Endothelial cell of umbilical vein (primary cell): ENCODE measurements at regions not wholly inside any gene's neighbourhood (a gene's known extent, or its start where the extent isn't known, plus 50 kb on each side); places are given as distances from the start of the nearest gene placed in this dataset.

ENCODE experiments used
- BruUV-seq: library from RNA; stranded (reverse); fragments of 400-500 nt; replicated peaks from 2 replicates; lab custom pipeline; 2021; lab: Mats Ljungman, UMichigan
- CTCF ChIA-PET: fragments of 300-600, 350-600 bp; sonication (Branson Sonifier 250); formaldehyde crosslinking; loops from one replicate; lab custom pipeline; 2021; ENCODE audit warnings: antibody characterized with exemption, inconsistent platforms; lab: Charles Lee
- POLR2A ChIA-PET: fragments of 300-600, 350-600 bp; sonication (Branson Sonifier 250); formaldehyde crosslinking; loops from one replicate; lab custom pipeline; 2021; ENCODE audit warnings: antibody characterized with exemption, inconsistent platforms; lab: Charles Lee
- DNase-seq: peaks from one replicate; pipeline ENCODE4 v3.0.0-alpha.2; 2011; ENCODE audit warnings: low read depth, low spot score
- FAIRE-seq: peaks from 2 replicates; lab custom pipeline; 2011; peaks lifted over from hg19 to GRCh38; lab: Jason Lieb, UNC
- H2AFZ ChIP-seq: 2 replicates; pipeline ENCODE4 v1.6.0; 2012; ENCODE audit warnings: low read depth, low read length, control low read depth, inconsistent platforms
- H3K27ac ChIP-seq: 2 replicates; pipeline ENCODE4 v1.5.1; 2011; ENCODE audit warnings: low read depth, mild to moderate bottlenecking, control low read depth, low read length, moderate library complexity; ENCODE audit not compliant: insufficient read depth
- H3K27me3 ChIP-seq, 2 experiments: 2 replicates each; pipeline versions ENCODE4 v1.6.0 to v1.6.1; 2011; ENCODE audit warnings: low read length in 2 of 2, mixed read lengths in 1 of 2; ENCODE audit not compliant: control insufficient read depth in 2 of 2, insufficient read depth in 2 of 2
- H3K36me3 ChIP-seq, 2 experiments: 2 replicates in 1 of 2; 3 replicates in 1 of 2; pipeline ENCODE4 v1.5.1; 2011; ENCODE audit warnings: low read length in 2 of 2, mild to moderate bottlenecking in 1 of 2, moderate library complexity in 1 of 2; ENCODE audit not compliant: control insufficient read depth in 2 of 2, insufficient read depth in 2 of 2; ENCODE audit errors: extremely low read depth in 1 of 2
- H3K4me1 ChIP-seq: 3 replicates; pipeline ENCODE4 v1.5.1; 2011; ENCODE audit warnings: mild to moderate bottlenecking, low read length; ENCODE audit not compliant: control insufficient read depth, insufficient read depth; ENCODE audit errors: extremely low read depth
- H3K4me2 ChIP-seq: 2 replicates; pipeline ENCODE4 v1.6.1; 2011; ENCODE audit warnings: low read length, control low read depth, mixed read lengths; ENCODE audit not compliant: insufficient read depth
- H3K4me3 ChIP-seq, 3 experiments: fragments of 200-600 bp in 1 of 3; sonication (generic), shearing (Covaris generic) in 1 of 3; replicated peaks in 1 of 3; 2 replicates each; pipeline ENCODE4 v1.5.1; 2011 to 2016; ENCODE audit warnings: control low read depth in 3 of 3, low read length in 3 of 3, mild to moderate bottlenecking in 2 of 3, inconsistent platforms in 1 of 3, low read depth in 1 of 3, moderate library complexity in 1 of 3; ENCODE audit not compliant: insufficient read depth in 1 of 3
- H3K79me2 ChIP-seq: 2 replicates; pipeline ENCODE4 v1.6.0; 2012; ENCODE audit warnings: low read length, inconsistent platforms; ENCODE audit not compliant: control insufficient read depth, insufficient read depth
- H3K9ac ChIP-seq: replicated peaks from 2 replicates; pipeline ENCODE3; 2011; ENCODE audit warnings: low read length, control low read depth; ENCODE audit not compliant: insufficient read depth; ENCODE audit errors: extremely low read depth
- H3K9me1 ChIP-seq: replicated peaks from 3 replicates; pipeline ENCODE4 v1.6.0; 2011; ENCODE audit warnings: mild to moderate bottlenecking, low read length; ENCODE audit not compliant: control insufficient read depth, insufficient read depth; ENCODE audit errors: extremely low read depth
- H3K9me3 ChIP-seq: replicated peaks from 2 replicates; pipeline ENCODE4 v1.5.1; 2012; ENCODE audit warnings: low read length, inconsistent platforms; ENCODE audit not compliant: control insufficient read depth, insufficient read depth
- H4K20me1 ChIP-seq: replicated peaks from 2 replicates; pipeline ENCODE3; 2011; ENCODE audit warnings: mild to moderate bottlenecking, low read length; ENCODE audit not compliant: control insufficient read depth, insufficient read depth; ENCODE audit errors: extremely low read depth
- EZH2 ChIP-seq: IDR thresholded peaks from 2 replicates; pipeline ENCODE4 v1.6.1; 2012; ENCODE audit warnings: borderline replicate concordance, low read depth, mild to moderate bottlenecking, moderate library complexity, low read length, inconsistent platforms; ENCODE audit not compliant: severe bottlenecking
- FOS ChIP-seq: IDR thresholded peaks from 2 replicates; pipeline ENCODE4 v1.6.1; 2011; ENCODE audit warnings: mild to moderate bottlenecking, low read length, moderate library complexity, borderline replicate concordance; ENCODE audit not compliant: insufficient read depth
- GATA2 ChIP-seq: IDR thresholded peaks from 2 replicates; pipeline ENCODE4 v1.7.0; 2011; ENCODE audit warnings: low read depth, mild to moderate bottlenecking, moderate library complexity, mixed read lengths, low read length; ENCODE audit not compliant: insufficient read length, insufficient read depth
- JUN ChIP-seq: IDR thresholded peaks from 2 replicates; pipeline ENCODE4 v1.6.1; 2011; ENCODE audit warnings: borderline replicate concordance, low read depth; ENCODE audit not compliant: insufficient read length, insufficient read depth
- MAX ChIP-seq: IDR thresholded peaks from 2 replicates; pipeline ENCODE4 v1.6.1; 2011; ENCODE audit not compliant: insufficient read depth, insufficient read length
- MYC ChIP-seq: IDR thresholded peaks from one replicate; pipeline ENCODE4 v1.6.1; 2011; ENCODE audit warnings: mild to moderate bottlenecking, low read depth, low read length
- POLR2A ChIP-seq: IDR thresholded peaks from 2 replicates; pipeline ENCODE4 v1.6.1; 2012; ENCODE audit warnings: low read depth, mild to moderate bottlenecking, control low read depth, low read length
- POLR2AphosphoS5 ChIP-seq: IDR thresholded peaks from 2 replicates; pipeline ENCODE4 v1.6.1; 2012; ENCODE audit warnings: low read depth, mild to moderate bottlenecking, control low read depth, low read length, moderate library complexity; ENCODE audit not compliant: insufficient read depth
- dilution Hi-C: fragments of 300-500 bp; cut with MboI; formaldehyde crosslinking; loops from one replicate; pipeline ENCODE4 v1.15.0; 2019; ENCODE audit warnings: low sequenced_read_pairs; ENCODE audit not compliant: extremely low pct_ligation_motif_present
- intact Hi-C: fragments of 100-400 bp; cut with micrococcal nuclease; formaldehyde crosslinking; loops from one replicate; pipeline ENCODE4 v1.10.0; 2022
- TF ChIP-seq, protein P1 (sequence below), 2 donors: IDR thresholded peaks; 1 replicate in 1 of 2; 2 replicates in 1 of 2; pipeline ENCODE4 v1.5.1; 2011; ENCODE audit warnings: low read length in 2 of 2, mild to moderate bottlenecking in 2 of 2, moderate library complexity in 2 of 2, control low read depth in 1 of 2, inconsistent platforms in 1 of 2, low read depth in 1 of 2; ENCODE audit not compliant: insufficient read depth in 1 of 2; ENCODE audit errors: extremely low read depth in 1 of 2

DNA sequence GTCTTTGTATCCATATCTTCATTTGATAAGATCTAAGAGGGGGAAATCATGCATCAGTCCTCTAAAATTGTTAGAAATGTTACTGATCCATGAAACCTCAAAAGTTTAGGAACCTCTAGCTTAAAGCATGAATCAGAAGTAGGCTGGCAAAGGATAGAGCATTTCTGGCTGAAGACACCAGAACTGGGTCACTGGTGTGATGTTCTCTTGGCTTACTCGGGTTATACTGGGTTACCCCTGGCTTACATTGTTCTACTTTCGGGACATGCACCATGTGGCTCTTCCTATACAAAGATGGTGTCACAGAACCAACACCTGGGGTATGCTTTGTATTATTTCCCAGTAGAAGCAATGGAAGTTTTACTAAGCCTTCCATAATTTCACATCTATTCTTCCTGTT, 83.2 kb upstream of the TNP1 start:
- DNase-seq (no peak), FAIRE-seq (no peak)
- H4K20me1 ChIP-seq = no peaks in the 10 kb centered on the region
- CTCF ChIA-PET = interaction anchor here (1.4 kb wide), 1 partner anchor 11 kb away, joined by 3 read pairs; no protein-coding TSS in a partner anchor
- H3K9me1 ChIP-seq = no peaks in the 10 kb centered on the region
- no peak overlapping the region for H2AFZ ChIP-seq
- POLR2A ChIA-PET = no interaction called here
- H3K4me1 ChIP-seq = no peaks in the 10 kb centered on the region
- no peaks in the 10 kb centered on the region for H3K9me3 ChIP-seq
- no peaks in the 10 kb centered on the region for H3K79me2 ChIP-seq
- dilution Hi-C loops = no loop called here
- TF ChIP-seq GATA2 = no peak
- no peak for TF ChIP-seq MYC
- TF ChIP-seq FOS = no peak
- no peak for TF ChIP-seq POLR2AphosphoS5
- TF ChIP-seq POLR2A = no peak
- no peak for TF ChIP-seq MAX
- H3K9ac ChIP-seq = no peak overlapping the region
- H3K27ac ChIP-seq = no peak overlapping the region
- no TSS peak for BruUV-seq
- no peaks in the 10 kb centered on the region for H3K36me3 ChIP-seq
- H3K4me3 ChIP-seq = no peak overlapping the region
- intact Hi-C loops = no loop called here
- H3K27me3 ChIP-seq = no peaks in the 10 kb centered on the region
- no peak overlapping the region for H3K4me2 ChIP-seq

DNA sequence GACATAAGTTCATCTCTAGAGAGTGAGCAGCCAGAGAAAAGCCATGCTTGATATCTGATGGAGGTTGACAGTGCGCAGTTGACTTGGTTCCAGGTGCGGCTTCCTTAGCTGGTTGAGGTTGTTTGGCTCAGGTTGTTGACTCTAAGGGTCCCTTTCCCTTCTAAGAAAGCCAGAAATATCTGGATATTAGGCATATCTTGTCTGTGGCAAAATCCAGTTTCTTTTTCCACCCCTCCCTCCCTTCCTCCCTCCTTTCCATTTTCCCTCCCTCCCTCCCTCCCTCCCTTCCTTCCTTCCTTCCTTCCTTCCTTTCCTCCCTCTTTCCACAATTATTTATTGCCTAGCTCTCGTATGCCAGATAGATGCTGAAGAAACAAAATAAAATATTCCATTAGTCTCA, 82.6 kb upstream of the TNP1 start:
- H3K4me2 ChIP-seq = no peak overlapping the region
- no peaks in the 10 kb centered on the region for H3K9me3 ChIP-seq
- dilution Hi-C loops = no loop called here
- H2AFZ ChIP-seq = no peak overlapping the region
- intact Hi-C loops = no loop called here
- FAIRE-seq (no peak), DNase-seq (no peak)
- no peaks in the 10 kb centered on the region for H4K20me1 ChIP-seq
- no peak overlapping the region for H3K9ac ChIP-seq
- H3K9me1 ChIP-seq = no peaks in the 10 kb centered on the region
- H3K27ac ChIP-seq = no peak overlapping the region
- no peaks in the 10 kb centered on the region for H3K27me3 ChIP-seq
- ChIA-PET CTCF (interaction anchor here (1.4 kb wide), 1 partner anchor 11 kb away, joined by 3 read pairs; no protein-coding TSS in a partner anchor), POLR2A (no interaction called here)
- no peaks in the 10 kb centered on the region for H3K4me1 ChIP-seq
- H3K4me3 ChIP-seq = no peak overlapping the region
- H3K36me3 ChIP-seq = no peaks in the 10 kb centered on the region
- no peaks in the 10 kb centered on the region for H3K79me2 ChIP-seq
- no peak for TF ChIP-seq FOS
- TF ChIP-seq, protein P1, sequence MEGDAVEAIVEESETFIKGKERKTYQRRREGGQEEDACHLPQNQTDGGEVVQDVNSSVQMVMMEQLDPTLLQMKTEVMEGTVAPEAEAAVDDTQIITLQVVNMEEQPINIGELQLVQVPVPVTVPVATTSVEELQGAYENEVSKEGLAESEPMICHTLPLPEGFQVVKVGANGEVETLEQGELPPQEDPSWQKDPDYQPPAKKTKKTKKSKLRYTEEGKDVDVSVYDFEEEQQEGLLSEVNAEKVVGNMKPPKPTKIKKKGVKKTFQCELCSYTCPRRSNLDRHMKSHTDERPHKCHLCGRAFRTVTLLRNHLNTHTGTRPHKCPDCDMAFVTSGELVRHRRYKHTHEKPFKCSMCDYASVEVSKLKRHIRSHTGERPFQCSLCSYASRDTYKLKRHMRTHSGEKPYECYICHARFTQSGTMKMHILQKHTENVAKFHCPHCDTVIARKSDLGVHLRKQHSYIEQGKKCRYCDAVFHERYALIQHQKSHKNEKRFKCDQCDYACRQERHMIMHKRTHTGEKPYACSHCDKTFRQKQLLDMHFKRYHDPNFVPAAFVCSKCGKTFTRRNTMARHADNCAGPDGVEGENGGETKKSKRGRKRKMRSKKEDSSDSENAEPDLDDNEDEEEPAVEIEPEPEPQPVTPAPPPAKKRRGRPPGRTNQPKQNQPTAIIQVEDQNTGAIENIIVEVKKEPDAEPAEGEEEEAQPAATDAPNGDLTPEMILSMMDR (IDR thresholded peaks at IDR 0.05; ENCODE audit: extremely low read depth in 1 of 2, insufficient read depth in 1 of 2, low read depth in 1 of 2, low read length in 2 of 2) = no peak
- TF ChIP-seq MYC = no peak
- no peak for TF ChIP-seq JUN
- TF ChIP-seq MAX = no peak
- TF ChIP-seq POLR2A = no peak
- no peak for TF ChIP-seq POLR2AphosphoS5
- TF ChIP-seq EZH2 = no peak
- TF ChIP-seq GATA2 = no peak
- BruUV-seq = no TSS peak
